HG03196 (cell line): ENCODE measurements at regions not wholly inside any gene's neighbourhood (a gene's known extent, or its start where the extent isn't known, plus 50 kb on each side); places are given as distances from the start of the nearest gene placed in this dataset.

Experiments used
- ATAC-seq: cut with Tn5 transposase; IDR thresholded peaks from one replicate; pipeline ENCODE4 v1.9.1; 2021; ENCODE audit not compliant: unreplicated experiment

DNA sequence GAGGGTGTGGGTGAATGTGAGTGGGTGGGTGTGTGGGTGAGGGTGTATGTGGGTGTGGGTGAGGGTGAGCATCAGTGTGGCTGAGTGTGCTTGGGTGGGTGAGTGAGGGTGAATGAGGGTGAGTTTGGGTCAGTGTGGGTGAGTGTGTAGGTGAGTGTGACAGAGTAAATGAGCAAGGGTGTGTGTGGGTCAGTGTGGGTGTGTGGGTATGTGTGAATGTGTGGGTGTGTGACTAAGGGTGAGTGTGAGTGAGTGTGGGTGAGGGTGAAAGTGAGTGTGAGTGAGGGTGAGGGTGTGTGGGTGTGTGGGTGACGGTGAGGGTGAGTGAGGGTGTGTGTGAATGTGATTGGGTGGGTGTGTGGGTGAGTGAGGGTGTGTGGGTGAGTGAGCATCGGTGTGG is 1676.7 kb upstream of the TENM3 start:
- no peak for ATAC-seq

DNA sequence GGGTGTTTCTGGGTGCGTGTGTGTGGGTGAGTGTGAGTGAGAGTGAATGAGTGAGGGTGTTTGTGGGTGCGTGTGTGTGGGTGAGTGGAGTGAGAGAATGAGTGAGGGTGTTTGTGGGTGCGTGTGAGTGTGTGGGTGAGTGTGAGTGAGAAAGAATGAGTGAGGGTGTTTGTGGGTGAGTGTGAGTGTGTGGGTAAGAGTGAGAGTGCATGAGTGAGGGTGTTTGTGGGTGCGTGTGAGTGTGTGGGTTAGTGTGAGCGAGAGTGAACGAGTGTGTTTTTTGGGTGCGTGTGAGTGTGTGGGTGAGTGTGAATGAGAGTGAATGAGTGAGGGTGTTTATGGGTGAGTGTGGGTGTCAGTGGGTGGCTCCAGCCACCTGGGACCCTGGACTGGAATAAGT is 1676.1 kb upstream of the TENM3 start:
- ATAC-seq, result no peak

- ATAC-seq, result no peak
Observed at GRCh38 chr4:180571516-180572055, 1671.6 kb upstream of the TENM3 start.

- ATAC-seq, result no peak
Observed at GRCh38 chr4:180578175-180578574, 1665.0 kb upstream of the TENM3 start.

DNA sequence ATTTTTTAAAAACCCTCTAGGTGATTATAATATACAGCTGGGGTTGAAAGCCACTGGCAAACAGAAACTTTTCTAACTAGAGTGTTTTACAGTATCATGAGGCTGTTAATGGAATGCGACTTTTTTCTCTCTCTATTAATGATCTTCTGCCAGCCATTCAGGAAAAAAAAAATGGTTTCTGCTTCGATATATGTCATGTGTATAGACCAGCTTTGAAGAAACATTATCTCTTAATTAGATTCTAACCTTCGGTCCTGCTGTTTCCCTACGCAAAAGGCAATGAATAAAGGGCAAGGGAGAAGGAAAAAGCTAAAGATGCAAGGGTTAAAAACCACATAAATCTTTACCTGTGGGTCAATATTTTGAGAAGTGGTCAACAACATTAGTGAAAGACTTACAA is 1662.1 kb upstream of the TENM3 start:
- no peak for ATAC-seq

GRCh38 chr4:180587379-180587778 is 1655.8 kb upstream of the TENM3 start:
- no peak for ATAC-seq

- no peak for ATAC-seq
Observed at GRCh38 chr4:180589575-180589974, 1653.6 kb upstream of the TENM3 start.

- no peak for ATAC-seq
Observed at GRCh38 chr4:180596888-180597483, 1646.2 kb upstream of the TENM3 start.

DNA sequence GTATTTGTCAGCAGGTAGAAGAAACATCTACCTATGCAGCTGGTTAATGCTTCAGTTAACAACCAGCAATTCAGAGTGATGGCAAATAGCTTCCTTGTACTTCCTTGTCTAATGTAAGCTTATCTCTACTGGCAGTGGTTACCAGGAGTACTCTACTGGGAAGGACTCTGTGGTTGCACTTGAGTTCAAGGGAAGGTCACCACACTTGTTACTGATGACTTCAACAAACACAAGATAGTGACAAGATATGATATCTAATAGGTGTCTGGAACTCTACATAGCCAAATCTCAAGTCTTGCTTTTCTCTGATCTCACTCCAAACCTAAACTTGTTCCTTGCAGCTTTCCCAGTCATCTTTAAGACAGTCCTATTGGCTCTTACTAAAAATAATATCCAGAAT is 1644.9 kb upstream of the TENM3 start:
- no peak for ATAC-seq

- no peak for ATAC-seq
Observed at GRCh38 chr4:180603791-180604190, 1639.4 kb upstream of the TENM3 start.

DNA sequence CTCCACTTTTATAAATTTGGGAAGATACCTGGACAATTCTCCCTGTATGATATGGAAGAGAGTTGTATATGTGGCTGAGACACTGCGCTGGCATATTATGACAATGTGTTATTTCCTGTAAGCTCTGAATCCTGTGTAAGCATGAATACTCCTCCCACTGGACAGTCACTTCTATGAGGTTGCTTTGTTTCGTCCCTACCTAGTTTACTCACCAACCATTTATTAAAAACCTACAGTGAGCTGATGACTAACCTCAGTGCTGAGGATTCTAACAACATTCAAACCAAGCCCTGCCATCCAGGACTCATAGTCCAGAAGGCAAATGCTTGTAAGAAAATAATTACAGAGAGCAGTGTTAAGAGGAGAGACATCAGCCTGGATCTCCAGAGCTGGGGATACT is 1632.9 kb upstream of the TENM3 start:
- ATAC-seq, result no peak

- ATAC-seq, result no peak
Observed at GRCh38 chr4:180615746-180616145, 1627.5 kb upstream of the TENM3 start.

DNA sequence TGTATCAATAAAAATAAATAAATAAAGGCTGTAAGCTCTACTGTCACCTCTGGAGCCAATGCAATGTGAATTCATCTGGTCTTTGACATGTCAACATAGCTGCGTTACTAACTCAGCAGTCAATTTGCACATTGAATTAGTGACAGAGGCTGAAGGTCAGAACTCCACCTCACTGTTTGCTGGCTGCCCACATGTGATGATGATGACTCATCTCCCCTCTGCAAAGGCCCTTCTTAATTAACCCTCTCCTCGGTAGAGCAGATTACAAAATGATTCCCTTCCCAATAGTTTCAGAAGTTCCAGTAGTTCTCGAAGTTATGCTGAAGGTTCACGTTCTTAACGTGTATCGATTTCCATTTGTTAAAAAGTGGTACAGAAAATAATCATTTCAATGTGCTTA is 1626.0 kb upstream of the TENM3 start:
- ATAC-seq, result no peak

GRCh38 chr4:180618396-180618795 is 1624.8 kb upstream of the TENM3 start:
- ATAC-seq, result no peak

DNA sequence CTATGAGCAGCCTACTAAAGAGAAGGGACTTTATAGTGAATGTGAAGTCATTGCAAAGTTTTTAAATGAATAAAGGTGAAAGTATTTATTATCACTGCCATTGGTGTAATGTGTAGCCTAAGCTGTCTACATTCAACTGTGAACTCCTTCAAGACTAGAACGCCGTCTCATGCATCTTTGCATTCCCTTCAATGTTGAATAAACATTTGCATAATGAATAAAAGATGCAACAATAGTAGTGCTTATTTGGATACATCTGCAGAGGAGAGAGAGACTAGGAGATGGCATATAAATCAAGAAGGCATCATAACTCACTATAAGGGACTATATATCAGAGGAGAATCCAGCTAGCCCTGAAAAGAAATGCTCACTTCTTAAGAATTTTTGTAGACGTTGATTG is 1623.8 kb upstream of the TENM3 start:
- ATAC-seq, result no peak

DNA sequence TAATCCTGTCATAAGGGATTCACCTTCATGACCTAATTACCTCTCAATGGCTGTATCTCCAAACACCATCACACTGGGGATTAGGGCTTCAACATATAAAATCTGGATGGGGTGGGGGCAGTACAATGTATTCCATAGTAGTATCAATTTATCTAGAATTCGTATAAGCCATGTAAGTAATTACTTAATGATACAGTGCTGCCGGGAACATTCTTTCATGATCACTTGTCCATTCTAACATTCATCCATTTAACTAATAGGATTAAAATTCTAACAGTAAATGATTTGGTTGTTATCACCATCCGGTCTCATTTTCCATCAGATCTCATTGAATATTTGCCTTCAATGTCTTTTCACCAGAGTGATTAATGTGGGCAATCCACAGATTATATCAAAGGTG is 1620.9 kb upstream of the TENM3 start:
- ATAC-seq, result no peak

DNA sequence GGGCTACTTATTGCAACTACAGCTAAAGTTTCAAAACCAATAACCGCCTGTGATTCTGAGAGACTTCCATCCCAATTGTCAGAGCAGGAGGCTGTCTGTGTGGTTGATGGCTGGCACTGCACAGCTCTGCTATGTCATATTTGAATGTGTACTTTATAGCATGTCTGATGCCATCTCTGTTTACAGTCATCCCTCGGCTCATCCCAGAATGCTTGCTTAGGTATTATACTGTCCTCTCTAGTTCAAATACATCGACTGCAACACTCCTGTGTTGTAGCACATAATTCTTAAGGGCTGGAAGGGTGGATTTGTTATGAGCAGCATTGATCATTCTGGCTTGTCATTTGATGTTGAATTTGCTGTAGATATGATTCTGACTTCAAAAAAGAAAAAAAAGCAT is 1617.5 kb upstream of the TENM3 start:
- no peak for ATAC-seq

DNA sequence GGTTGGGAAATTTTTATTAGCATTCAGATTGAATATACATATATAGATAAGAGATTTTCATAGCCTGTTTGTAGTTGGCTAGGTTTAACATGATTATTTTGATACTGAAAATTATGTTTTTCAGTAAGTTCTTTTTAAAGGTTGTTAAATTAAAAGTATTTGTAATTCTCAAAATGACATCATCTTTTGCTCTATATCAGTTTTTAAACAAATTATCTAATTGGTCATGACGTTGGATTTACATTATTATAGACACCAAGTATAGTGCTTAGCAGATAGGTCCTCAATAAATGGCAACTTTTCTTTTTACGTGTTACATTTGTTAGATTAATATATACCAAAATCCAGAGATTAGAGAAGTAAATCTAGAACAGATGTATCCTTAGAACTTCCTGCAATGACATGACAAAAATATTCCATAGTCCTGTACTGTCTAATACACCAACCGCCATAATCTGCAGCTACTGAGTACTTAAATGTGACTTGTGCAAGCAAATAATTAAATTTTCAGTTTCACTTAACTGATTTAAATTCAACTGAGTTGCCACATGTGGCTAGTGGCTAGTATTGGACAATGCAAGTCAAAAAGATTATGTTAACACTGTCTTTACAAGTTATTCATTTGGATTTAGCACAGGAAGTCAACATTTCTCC is 1613.1 kb upstream of the TENM3 start:
- no peak for ATAC-seq

GRCh38 chr4:180634306-180634705 is 1608.9 kb upstream of the TENM3 start:
- no peak for ATAC-seq

- ATAC-seq, result no peak
Observed at GRCh38 chr4:180635281-180635680, 1607.9 kb upstream of the TENM3 start.

GRCh38 chr4:180636696-180637404 is 1606.4 kb upstream of the TENM3 start:
- ATAC-seq, result no peak

DNA sequence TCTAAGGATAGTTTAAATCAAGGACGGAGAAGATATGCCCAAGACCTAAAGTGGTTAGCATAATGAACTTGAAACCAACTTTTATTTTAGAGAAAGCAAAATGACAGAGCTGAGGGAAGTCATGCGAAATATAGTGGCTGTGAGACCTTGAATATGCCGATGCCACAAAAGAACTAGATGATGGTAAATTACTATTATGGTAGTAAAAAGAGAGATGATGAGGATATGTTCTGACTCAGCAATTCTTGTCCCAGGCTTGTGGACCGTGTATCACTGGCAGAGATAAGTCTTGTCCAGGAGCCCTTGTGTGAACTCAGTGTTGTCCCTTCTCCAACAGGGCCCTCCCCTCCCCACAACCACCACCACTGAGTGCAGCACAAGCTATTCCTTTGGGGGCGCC is 1605.6 kb upstream of the TENM3 start:
- no peak for ATAC-seq
